Liver (tissue), 8 donors: ENCODE measurements at regions not wholly inside any gene's neighbourhood (a gene's known extent, or its start where the extent isn't known, plus 50 kb on each side); places are given as distances from the start of the nearest gene placed in this dataset.

ENCODE experiments used
- DNase-seq: peaks from one replicate; pipeline ENCODE4 v3.0.0-alpha.2; 2017; ENCODE audit warnings: low spot score
- H3K27ac ChIP-seq, 2 donors: one replicate each; pipeline ENCODE4 v1.7.0; 2013; ENCODE audit warnings: inconsistent platforms in 2 of 2, low read length in 2 of 2, control low read depth in 1 of 2, low read depth in 1 of 2, mild to moderate bottlenecking in 1 of 2
- H3K27me3 ChIP-seq, 4 donors: one replicate each; pipeline versions ENCODE4 v1.6.1 to v1.7.0; 2013; ENCODE audit warnings: low read length in 3 of 4, inconsistent platforms in 1 of 4, mild to moderate bottlenecking in 1 of 4, moderate library complexity in 1 of 4; ENCODE audit not compliant: control insufficient read depth in 4 of 4, insufficient read depth in 4 of 4
- H3K36me3 ChIP-seq, 4 donors: one replicate each; pipeline versions ENCODE4 v1.6.1 to v1.7.0; 2013; ENCODE audit warnings: low read length in 3 of 4, mild to moderate bottlenecking in 3 of 4, low read depth in 1 of 4, moderate library complexity in 1 of 4; ENCODE audit not compliant: control insufficient read depth in 4 of 4, insufficient read depth in 3 of 4
- H3K4me1 ChIP-seq, 4 donors: one replicate each; pipeline versions ENCODE4 v1.6.1 to v1.7.0; 2013; ENCODE audit warnings: low read length in 3 of 4, mild to moderate bottlenecking in 3 of 4, moderate library complexity in 1 of 4; ENCODE audit not compliant: control insufficient read depth in 4 of 4, insufficient read depth in 4 of 4
- H3K4me3 ChIP-seq, 3 donors: one replicate each; pipeline versions ENCODE4 v1.6.1 to v1.7.0; 2013; ENCODE audit warnings: low read length in 3 of 3, control low read depth in 1 of 3, low read depth in 1 of 3, mild to moderate bottlenecking in 1 of 3
- H3K9ac ChIP-seq, 2 donors: one replicate each; pipeline ENCODE4 v1.7.0; 2013; ENCODE audit warnings: low read length in 2 of 2, mild to moderate bottlenecking in 2 of 2, moderate library complexity in 2 of 2, control low read depth in 1 of 2, low read depth in 1 of 2
- H3K9me3 ChIP-seq, 4 donors: one replicate each; pipeline versions ENCODE4 v1.6.1 to v1.7.0; 2013; ENCODE audit warnings: low read length in 3 of 4; ENCODE audit not compliant: control insufficient read depth in 4 of 4
- ATF3 ChIP-seq: IDR thresholded peaks from 2 replicates; pipeline ENCODE4 v1.6.1; 2016; ENCODE audit warnings: antibody characterized with exemption
- CTCF ChIP-seq: fragments of 150-350 bp; IDR thresholded peaks from 2 replicates; pipeline ENCODE4 v1.5.1; 2017; ENCODE audit warnings: improper control_type of control experiment, low read depth, low read length; ENCODE audit not compliant: missing input control
- EGR1 ChIP-seq, 2 donors: IDR thresholded peaks; 2 replicates each; pipeline ENCODE4 v1.6.1; 2016 to 2018; ENCODE audit warnings: antibody characterized with exemption in 2 of 2, low read depth in 2 of 2
- FOXA1 ChIP-seq: IDR thresholded peaks from 2 replicates; pipeline ENCODE4 v1.6.1; 2016; ENCODE audit warnings: antibody characterized with exemption
- FOXA2 ChIP-seq: IDR thresholded peaks from 2 replicates; pipeline ENCODE4 v1.6.1; 2016; ENCODE audit warnings: antibody characterized with exemption
- GABPA ChIP-seq, 2 donors: IDR thresholded peaks in 1 of 2; conservative IDR thresholded peaks in 1 of 2; 2 replicates each; pipeline ENCODE4 v1.6.1; 2016; ENCODE audit warnings: antibody characterized with exemption in 2 of 2, mild to moderate bottlenecking in 1 of 2, moderate library complexity in 1 of 2
- HNF4A ChIP-seq, 2 donors: conservative IDR thresholded peaks; 2 replicates each; pipeline ENCODE4 v1.6.1; 2016; ENCODE audit warnings: antibody characterized with exemption in 2 of 2, mild to moderate bottlenecking in 2 of 2
- HNF4G ChIP-seq: IDR thresholded peaks from 2 replicates; pipeline ENCODE4 v1.6.1; 2016; ENCODE audit warnings: antibody characterized with exemption
- JUND ChIP-seq, 2 donors: IDR thresholded peaks; 2 replicates each; pipeline ENCODE4 v1.6.1; 2016; ENCODE audit warnings: antibody characterized with exemption in 2 of 2
- MAX ChIP-seq: IDR thresholded peaks from 2 replicates; pipeline ENCODE4 v1.6.1; 2016; ENCODE audit warnings: antibody characterized with exemption
- NR2F2 ChIP-seq: IDR thresholded peaks from 2 replicates; pipeline ENCODE4 v1.6.1; 2016; ENCODE audit warnings: antibody characterized with exemption
- RAD21 ChIP-seq, 2 donors: IDR thresholded peaks; 2 replicates each; pipeline ENCODE4 v1.6.1; 2016; ENCODE audit warnings: antibody characterized with exemption in 2 of 2, mild to moderate bottlenecking in 2 of 2
- RXRA ChIP-seq, 2 donors: IDR thresholded peaks; 2 replicates each; pipeline ENCODE4 v1.6.1; 2017 to 2018; ENCODE audit warnings: antibody characterized with exemption in 2 of 2, mild to moderate bottlenecking in 1 of 2
- SP1 ChIP-seq: IDR thresholded peaks from 2 replicates; pipeline ENCODE4 v1.6.1; 2018; ENCODE audit warnings: antibody characterized with exemption, mild to moderate bottlenecking
- TAF1 ChIP-seq: conservative IDR thresholded peaks from 2 replicates; pipeline ENCODE4 v1.6.1; 2016; ENCODE audit warnings: antibody characterized with exemption, mild to moderate bottlenecking
- YY1 ChIP-seq: IDR thresholded peaks from 2 replicates; pipeline ENCODE4 v1.6.1; 2016; ENCODE audit warnings: antibody characterized with exemption, mild to moderate bottlenecking
- ZBTB33 ChIP-seq: IDR thresholded peaks from 2 replicates; pipeline ENCODE4 v1.6.1; 2016; ENCODE audit warnings: antibody characterized with exemption
- WGBS: extraction: QIAGEN DNeasy Blood & Tissue Kit; methylation state at CpG from one replicate; pipeline ENCODE4 v1.1.7; 2013; 5-methylcytosine and 5-hydroxymethylcytosine counted together
- TF ChIP-seq, protein P1 (sequence below): IDR thresholded peaks from 2 replicates; pipeline ENCODE4 v1.6.1; 2016; ENCODE audit warnings: antibody characterized with exemption, mild to moderate bottlenecking
- donor health status: healthy.
- donor health status: healthy.
- donor health status: healthy.
- donor health status: healthy.
- donor health status: healthy.

DNA sequence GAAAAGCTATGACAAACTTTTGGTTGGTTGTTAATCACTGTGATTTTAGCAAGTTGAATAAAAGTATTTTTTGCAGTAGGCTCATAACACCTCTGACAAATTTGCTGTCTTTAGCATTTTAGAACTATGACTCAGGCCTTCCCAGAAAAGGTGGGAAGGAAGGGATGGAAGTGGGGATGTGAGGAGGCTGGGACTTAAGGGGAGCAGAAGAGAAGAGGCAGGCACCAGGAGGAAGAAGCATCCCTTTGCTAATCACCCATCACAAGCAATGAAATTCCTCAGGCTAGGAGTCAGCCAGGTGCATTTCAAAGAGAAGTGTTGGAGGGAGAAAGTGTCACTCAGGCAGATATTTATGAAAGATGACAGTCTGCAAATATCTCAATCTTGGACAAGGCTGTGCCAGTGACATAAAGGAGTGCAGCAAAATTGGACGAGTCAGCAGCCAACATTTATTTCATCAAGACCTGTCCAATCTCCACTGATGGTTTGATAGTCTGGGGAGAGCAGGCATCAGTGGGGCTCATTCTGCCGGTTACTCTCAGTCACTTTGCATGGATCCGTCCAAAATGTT lies 337.3 kb upstream of the ARRDC4 start:
- Histone ChIP-seq H3K9me3 (no peaks in the 10 kb centered on the region), H3K4me1 (no peaks in the 10 kb centered on the region), H3K27ac (no peak overlapping the region), H3K9ac (no peak overlapping the region), H3K4me3 (no peak overlapping the region), H3K36me3 (no peaks in the 10 kb centered on the region), H3K27me3 (no peaks in the 10 kb centered on the region)
- no peak for DNase-seq
- TF ChIP-seq ATF3: no peak
- TF ChIP-seq GABPA (IDR thresholded peaks at IDR 0.05 in 1 of 2, conservative IDR thresholded peaks at IDR 0.05 in 1 of 2): no peak
- TF ChIP-seq YY1: no peak
- no peak for TF ChIP-seq RXRA (IDR thresholded peaks at IDR 0.05)
- TF ChIP-seq HNF4G: no peak
- no peak for TF ChIP-seq MAX
- no peak for TF ChIP-seq ZBTB33
- no peak for TF ChIP-seq TAF1
- TF ChIP-seq, protein P1, sequence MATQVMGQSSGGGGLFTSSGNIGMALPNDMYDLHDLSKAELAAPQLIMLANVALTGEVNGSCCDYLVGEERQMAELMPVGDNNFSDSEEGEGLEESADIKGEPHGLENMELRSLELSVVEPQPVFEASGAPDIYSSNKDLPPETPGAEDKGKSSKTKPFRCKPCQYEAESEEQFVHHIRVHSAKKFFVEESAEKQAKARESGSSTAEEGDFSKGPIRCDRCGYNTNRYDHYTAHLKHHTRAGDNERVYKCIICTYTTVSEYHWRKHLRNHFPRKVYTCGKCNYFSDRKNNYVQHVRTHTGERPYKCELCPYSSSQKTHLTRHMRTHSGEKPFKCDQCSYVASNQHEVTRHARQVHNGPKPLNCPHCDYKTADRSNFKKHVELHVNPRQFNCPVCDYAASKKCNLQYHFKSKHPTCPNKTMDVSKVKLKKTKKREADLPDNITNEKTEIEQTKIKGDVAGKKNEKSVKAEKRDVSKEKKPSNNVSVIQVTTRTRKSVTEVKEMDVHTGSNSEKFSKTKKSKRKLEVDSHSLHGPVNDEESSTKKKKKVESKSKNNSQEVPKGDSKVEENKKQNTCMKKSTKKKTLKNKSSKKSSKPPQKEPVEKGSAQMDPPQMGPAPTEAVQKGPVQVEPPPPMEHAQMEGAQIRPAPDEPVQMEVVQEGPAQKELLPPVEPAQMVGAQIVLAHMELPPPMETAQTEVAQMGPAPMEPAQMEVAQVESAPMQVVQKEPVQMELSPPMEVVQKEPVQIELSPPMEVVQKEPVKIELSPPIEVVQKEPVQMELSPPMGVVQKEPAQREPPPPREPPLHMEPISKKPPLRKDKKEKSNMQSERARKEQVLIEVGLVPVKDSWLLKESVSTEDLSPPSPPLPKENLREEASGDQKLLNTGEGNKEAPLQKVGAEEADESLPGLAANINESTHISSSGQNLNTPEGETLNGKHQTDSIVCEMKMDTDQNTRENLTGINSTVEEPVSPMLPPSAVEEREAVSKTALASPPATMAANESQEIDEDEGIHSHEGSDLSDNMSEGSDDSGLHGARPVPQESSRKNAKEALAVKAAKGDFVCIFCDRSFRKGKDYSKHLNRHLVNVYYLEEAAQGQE: no peak
- no peak for TF ChIP-seq FOXA2
- TF ChIP-seq EGR1 (IDR thresholded peaks at IDR 0.05; ENCODE audit: low read depth in 2 of 2): no peak
- no peak for TF ChIP-seq HNF4A (conservative IDR thresholded peaks at IDR 0.05)
- TF ChIP-seq JUND (IDR thresholded peaks at IDR 0.05): no peak
- TF ChIP-seq CTCF: no peak
- TF ChIP-seq RAD21 (IDR thresholded peaks at IDR 0.05): no peak
- no peak for TF ChIP-seq NR2F2
- no peak for TF ChIP-seq SP1
- TF ChIP-seq FOXA1: no peak
- WGBS: 63% methylated on average over 3 of the region's 3 CpGs
